Progenitor cell of endocrine pancreas (in vitro differentiated cells): ENCODE measurements at regions not wholly inside any gene's neighbourhood (a gene's known extent, or its start where the extent isn't known, plus 50 kb on each side); places are given as distances from the start of the nearest gene placed in this dataset.

Experiments
- DNase-seq: peaks from one replicate; pipeline ENCODE4 v3.0.0; 2021; ENCODE audit warnings: low spot score; ENCODE audit not compliant: unreplicated experiment
- H3K27ac Mint-ChIP-seq: 2 replicates; pipeline ENCODE4 v1.8.0; 2021; ENCODE audit warnings: mild to moderate bottlenecking, moderate library complexity, mixed read lengths
- H3K27me3 Mint-ChIP-seq: 2 replicates; pipeline ENCODE4 v1.8.0; 2021; ENCODE audit warnings: mixed read lengths
- H3K36me3 Mint-ChIP-seq: 2 replicates; pipeline ENCODE4 v1.8.0; 2022; ENCODE audit warnings: mixed read lengths; ENCODE audit not compliant: insufficient read depth
- H3K4me1 Mint-ChIP-seq: 2 replicates; pipeline ENCODE4 v1.8.0; 2021; ENCODE audit warnings: low read depth, mixed read lengths
- H3K4me3 Mint-ChIP-seq: 2 replicates; pipeline ENCODE4 v1.8.0; 2021; ENCODE audit warnings: low read depth, mild to moderate bottlenecking, moderate library complexity, mixed read lengths
- H3K9me3 Mint-ChIP-seq: 2 replicates; pipeline ENCODE4 v1.8.0; 2021; ENCODE audit warnings: low read depth, mixed read lengths
- TF ChIP-seq, protein P1 (sequence below): fragments of 200-600 bp; sonication (generic); IDR thresholded peaks from one replicate; pipeline ENCODE4 v1.5.0; 2021; ENCODE audit warnings: antibody characterized with exemption, mild to moderate bottlenecking; ENCODE audit not compliant: unreplicated experiment

- Mint-ChIP-seq H3K27me3 (no peaks in the 10 kb centered on the region), H3K9me3 (no peaks in the 10 kb centered on the region), H3K36me3 (no peaks in the 10 kb centered on the region), H3K27ac (no peak overlapping the region), H3K4me1 (no peaks in the 10 kb centered on the region), H3K4me3 (no peak overlapping the region)
- DNase-seq = no peak
- TF ChIP-seq, protein P1, sequence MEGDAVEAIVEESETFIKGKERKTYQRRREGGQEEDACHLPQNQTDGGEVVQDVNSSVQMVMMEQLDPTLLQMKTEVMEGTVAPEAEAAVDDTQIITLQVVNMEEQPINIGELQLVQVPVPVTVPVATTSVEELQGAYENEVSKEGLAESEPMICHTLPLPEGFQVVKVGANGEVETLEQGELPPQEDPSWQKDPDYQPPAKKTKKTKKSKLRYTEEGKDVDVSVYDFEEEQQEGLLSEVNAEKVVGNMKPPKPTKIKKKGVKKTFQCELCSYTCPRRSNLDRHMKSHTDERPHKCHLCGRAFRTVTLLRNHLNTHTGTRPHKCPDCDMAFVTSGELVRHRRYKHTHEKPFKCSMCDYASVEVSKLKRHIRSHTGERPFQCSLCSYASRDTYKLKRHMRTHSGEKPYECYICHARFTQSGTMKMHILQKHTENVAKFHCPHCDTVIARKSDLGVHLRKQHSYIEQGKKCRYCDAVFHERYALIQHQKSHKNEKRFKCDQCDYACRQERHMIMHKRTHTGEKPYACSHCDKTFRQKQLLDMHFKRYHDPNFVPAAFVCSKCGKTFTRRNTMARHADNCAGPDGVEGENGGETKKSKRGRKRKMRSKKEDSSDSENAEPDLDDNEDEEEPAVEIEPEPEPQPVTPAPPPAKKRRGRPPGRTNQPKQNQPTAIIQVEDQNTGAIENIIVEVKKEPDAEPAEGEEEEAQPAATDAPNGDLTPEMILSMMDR = no peak
These were observed 167.4 kb upstream of the XYLT1 start for GRCh38 chr16:17638134-17638533.

DNA sequence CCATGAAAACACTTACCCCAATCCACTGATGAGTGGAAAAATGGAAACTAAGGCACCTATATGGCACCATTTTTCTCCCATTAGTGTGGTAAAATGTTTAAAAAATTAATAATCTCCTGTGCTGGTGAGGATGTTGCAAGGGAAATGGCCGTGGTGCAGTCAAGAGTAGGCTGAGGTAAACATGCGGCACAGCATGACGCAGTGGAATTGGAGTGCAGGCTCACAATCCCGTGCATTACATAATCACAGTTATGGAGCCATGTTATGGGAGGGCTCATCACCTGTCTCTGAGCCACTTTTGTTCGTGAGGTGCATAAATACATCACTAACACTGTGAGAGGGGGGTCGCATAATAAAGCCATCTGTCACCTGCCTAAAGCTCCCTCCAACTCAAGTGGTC, 164.4 kb upstream of the XYLT1 start:
- Mint-ChIP-seq H3K9me3 (no peaks in the 10 kb centered on the region), H3K27ac (no peak overlapping the region), H3K36me3 (no peaks in the 10 kb centered on the region), H3K4me1 (no peaks in the 10 kb centered on the region), H3K4me3 (no peak overlapping the region), H3K27me3 (no peaks in the 10 kb centered on the region)
- TF ChIP-seq, protein P1 = no peak
- no peak for DNase-seq

DNA sequence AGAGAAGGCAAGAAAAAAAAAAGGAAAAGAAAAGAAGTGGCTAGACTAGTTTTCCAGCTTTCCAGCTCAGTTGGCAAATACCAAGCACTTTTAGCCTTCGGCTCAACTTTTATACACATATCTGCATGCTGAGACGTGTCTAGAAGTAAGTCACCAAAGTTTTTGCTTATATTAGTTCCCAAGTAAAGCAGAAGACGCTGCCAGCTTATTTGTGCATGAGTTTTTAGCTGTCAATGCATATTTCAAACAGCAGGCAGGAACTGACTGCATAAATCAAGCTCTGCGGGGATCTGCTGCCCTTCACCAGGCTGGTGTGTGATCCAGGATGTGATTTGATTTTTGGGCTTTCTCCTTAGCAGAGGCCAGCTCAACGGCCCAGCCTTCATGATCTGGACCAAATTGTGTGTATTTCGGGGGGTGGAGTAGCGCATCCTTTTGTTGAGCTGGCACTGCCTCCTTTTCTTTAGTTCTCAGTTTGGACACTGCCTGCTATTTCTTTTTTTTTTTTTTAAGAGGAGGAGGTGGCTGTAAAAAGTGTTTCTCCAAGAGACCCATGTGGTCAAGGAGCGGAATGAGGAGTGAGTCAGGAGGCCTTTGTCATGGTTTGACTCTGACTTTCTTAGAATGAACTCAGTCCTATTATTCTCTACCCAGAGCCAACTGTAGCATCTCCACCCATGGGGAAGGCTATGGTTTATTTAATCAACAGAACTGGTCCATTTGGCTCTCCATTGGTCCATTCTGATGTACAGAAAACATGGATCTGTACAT, 162.6 kb upstream of the XYLT1 start:
- DNase-seq = no peak
- Mint-ChIP-seq H3K4me1 (no peaks in the 10 kb centered on the region), H3K36me3 (no peaks in the 10 kb centered on the region), H3K27me3 (no peaks in the 10 kb centered on the region), H3K4me3 (no peak overlapping the region), H3K9me3 (no peaks in the 10 kb centered on the region), H3K27ac (no peak overlapping the region)
- TF ChIP-seq, protein P1 = no peak

DNA sequence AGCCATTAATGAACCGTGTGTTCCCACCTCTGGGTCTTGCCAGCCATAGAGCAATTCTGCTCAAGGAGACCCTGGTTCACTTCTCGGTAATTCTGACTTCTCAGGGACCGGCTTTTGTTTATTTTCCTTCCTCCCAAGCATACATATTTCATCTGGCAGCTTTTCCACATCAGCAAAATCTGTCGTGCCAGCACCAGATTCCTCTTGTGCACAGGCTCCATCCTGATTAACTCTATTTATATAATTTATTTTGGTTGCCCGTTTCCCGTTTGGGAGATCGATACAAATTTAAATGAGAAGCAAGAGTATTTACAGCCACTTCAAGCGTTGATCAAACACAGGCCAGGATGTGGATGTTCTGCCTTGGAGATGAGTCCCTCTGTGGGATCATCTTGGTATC, 161.9 kb upstream of the XYLT1 start:
- Mint-ChIP-seq H3K27me3 (no peaks in the 10 kb centered on the region), H3K9me3 (peaks cover 3% of the 10 kb centered on the region), H3K4me1 (no peaks in the 10 kb centered on the region)

DNA sequence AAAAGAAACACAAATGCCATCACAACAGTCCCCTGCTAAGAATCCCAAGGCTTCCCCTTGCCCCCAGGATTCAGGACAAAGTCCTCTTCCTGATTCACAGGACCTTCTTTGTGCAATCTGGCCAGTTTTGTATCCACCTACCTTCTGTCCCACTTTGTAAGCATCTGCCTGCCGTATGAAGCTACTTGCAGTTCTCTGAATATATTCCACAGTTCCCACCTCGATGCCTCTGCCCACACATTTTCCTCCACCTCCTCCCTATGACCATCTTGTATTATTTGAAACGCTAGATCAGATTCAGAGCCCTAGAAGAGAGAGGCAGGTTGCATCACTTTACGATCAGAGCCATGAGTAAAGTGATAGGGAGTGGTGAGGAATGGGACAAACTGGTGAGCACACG, 159.2 kb upstream of the XYLT1 start:
- Mint-ChIP-seq H3K27ac (no peak overlapping the region), H3K4me1 (no peaks in the 10 kb centered on the region), H3K36me3 (peaks cover 1% of the 10 kb centered on the region), H3K9me3 (peaks cover 14% of the 10 kb centered on the region), H3K27me3 (no peaks in the 10 kb centered on the region), H3K4me3 (no peak overlapping the region)
- TF ChIP-seq, protein P1 = no peak
- no peak for DNase-seq

More for the DNA sequence above, 161.9 kb upstream of the XYLT1 start:
- Mint-ChIP-seq H3K36me3 (no peaks in the 10 kb centered on the region), H3K27ac (no peak overlapping the region), H3K4me3 (no peak overlapping the region)
- DNase-seq = no peak
- TF ChIP-seq, protein P1 = no peak
